Midbrain (tissue), 1 donor: ENCODE measurements at regions not wholly inside any gene's neighbourhood (a gene's known extent, or its start where the extent isn't known, plus 50 kb on each side); places are given as distances from the start of the nearest gene placed in this dataset.
"Not testable (repeated sequence)": the region's sequence is repeated elsewhere in the genome, so short reads cannot be mapped to it uniquely, and the experiment has no call there.

Experiments used
- DNase-seq: peaks from one replicate; lab custom pipeline; 2025; lab: John Stamatoyannopoulos, UW

GRCh38 chr22:35183917-35184316, 73.4 kb upstream of the HMGXB4 start:
- DNase-seq: no peak

- DNase-seq: no peak
These were observed 70.8 kb upstream of the HMGXB4 start for GRCh38 chr22:35186492-35186891.

GRCh38 chr22:35188930-35189329, 68.4 kb upstream of the HMGXB4 start:
- DNase-seq: not testable (repeated sequence)

- no peak for DNase-seq
These were observed 67.7 kb upstream of the HMGXB4 start for GRCh38 chr22:35189559-35189958.

- no peak for DNase-seq
These were observed 65.9 kb upstream of the HMGXB4 start for GRCh38 chr22:35191412-35191811.

GRCh38 chr22:35192129-35192918, 65.0 kb upstream of the HMGXB4 start:
- DNase-seq: no peak

GRCh38 chr22:35195226-35195625, 62.1 kb upstream of the HMGXB4 start:
- no peak for DNase-seq

GRCh38 chr22:35195821-35196220, 61.5 kb upstream of the HMGXB4 start:
- DNase-seq: no peak

- DNase-seq: no peak
These were observed 60.2 kb upstream of the HMGXB4 start for GRCh38 chr22:35197071-35197470.

GRCh38 chr22:35197886-35198285, 59.4 kb upstream of the HMGXB4 start:
- no peak for DNase-seq

GRCh38 chr22:35198738-35199137, 58.6 kb upstream of the HMGXB4 start:
- no peak for DNase-seq

- DNase-seq: no peak
These were observed 54.9 kb upstream of the HMGXB4 start for GRCh38 chr22:35202376-35202775.

- DNase-seq: no peak
These were observed 53.7 kb upstream of the HMGXB4 start for GRCh38 chr22:35203583-35203982.

GRCh38 chr22:35204807-35205775, 52.2 kb upstream of the HMGXB4 start:
- DNase-seq: no peak

GRCh38 chr22:35205961-35206360, 51.3 kb upstream of the HMGXB4 start:
- DNase-seq: no peak

- DNase-seq: no peak
These were observed 50.4 kb upstream of the HMGXB4 start for GRCh38 chr22:35206889-35207288.
